Right ventricle myocardium inferior (tissue), 1 donor: ENCODE measurements at regions not wholly inside any gene's neighbourhood (a gene's known extent, or its start where the extent isn't known, plus 50 kb on each side); places are given as distances from the start of the nearest gene placed in this dataset.
A peak's percentile ranks its signal among the peaks of the same experiment; 100 is the strongest.

Source experiments
- ATAC-seq: fragments of 200-7000 bp; cut with Tn5 transposase; one replicate; pipeline ENCODE4 v1.9.1; 2020; ENCODE audit warnings: mild to moderate bottlenecking, moderate library complexity
- DNase-seq: peaks from one replicate; pipeline ENCODE4 v3.0.0; 2021; ENCODE audit errors: missing footprints
- intact Hi-C: fragments of 100-400 bp; cut with DNase I; formaldehyde crosslinking; loops from one replicate; pipeline ENCODE4 v1.11.0; 2022
- donor health status: DM: no; HTN: yes; CAD: no; lungs with severe emphysema.

GRCh38 chr18:6595666-6596065 is 133.8 kb upstream of the ARHGAP28 start:
- no peak for ATAC-seq
- no peak for DNase-seq
- intact Hi-C loops, result no loop called here

GRCh38 chr18:6598657-6599056 is 130.9 kb upstream of the ARHGAP28 start:
- ATAC-seq (no peak), DNase-seq (no peak)
- intact Hi-C loops, result no loop called here

GRCh38 chr18:6600667-6601167 is 128.8 kb upstream of the ARHGAP28 start:
- DNase-seq (no peak), ATAC-seq (no peak)
- intact Hi-C loops, result no loop called here

GRCh38 chr18:6601241-6601640 is 128.3 kb upstream of the ARHGAP28 start:
- DNase-seq, result no peak
- intact Hi-C loops, result no loop called here
- no peak for ATAC-seq

- ATAC-seq, result no peak
- DNase-seq, result no peak
- intact Hi-C loops, result no loop called here
These were observed 127.2 kb upstream of the ARHGAP28 start for GRCh38 chr18:6602365-6602764.

- intact Hi-C loops, result no loop called here
- DNase-seq (no peak), ATAC-seq (no peak)
These were observed 125.0 kb upstream of the ARHGAP28 start for GRCh38 chr18:6604573-6604941.

- DNase-seq (no peak), ATAC-seq (no peak)
- intact Hi-C loops, result no loop called here
These were observed 124.2 kb upstream of the ARHGAP28 start for GRCh38 chr18:6605115-6605869.

GRCh38 chr18:6606411-6607085 is 123.0 kb upstream of the ARHGAP28 start:
- intact Hi-C loops, result no loop called here
- no peak for ATAC-seq

GRCh38 chr18:6607343-6607742 is 122.2 kb upstream of the ARHGAP28 start:
- intact Hi-C loops, result no loop called here
- no peak for ATAC-seq
- DNase-seq, result no peak

More at GRCh38 chr18:6606411-6607085, 123.0 kb upstream of the ARHGAP28 start:
- DNase-seq, result no peak

GRCh38 chr18:6609666-6610264 is 119.8 kb upstream of the ARHGAP28 start:
- DNase-seq (no peak), ATAC-seq (no peak)
- intact Hi-C loops, result no loop called here

GRCh38 chr18:6610466-6610865 is 119.0 kb upstream of the ARHGAP28 start:
- ATAC-seq (peak; percentile 67), DNase-seq (no peak)
- intact Hi-C loops, result no loop called here

GRCh38 chr18:6613581-6613980 is 115.9 kb upstream of the ARHGAP28 start:
- DNase-seq (no peak), ATAC-seq (no peak)
- intact Hi-C loops, result no loop called here

- intact Hi-C loops, result no loop called here
- DNase-seq (no peak), ATAC-seq (no peak)
These were observed 114.6 kb upstream of the ARHGAP28 start for GRCh38 chr18:6614952-6615351.

- intact Hi-C loops, result no loop called here
- no peak for DNase-seq
- no peak for ATAC-seq
These were observed 112.5 kb upstream of the ARHGAP28 start for GRCh38 chr18:6616981-6617380.

GRCh38 chr18:6621437-6621836 is 108.1 kb upstream of the ARHGAP28 start:
- DNase-seq, result no peak
- no peak for ATAC-seq
- intact Hi-C loops, result no loop called here

- no peak for DNase-seq
- ATAC-seq, result no peak
- intact Hi-C loops, result no loop called here
These were observed 106.2 kb upstream of the ARHGAP28 start for GRCh38 chr18:6623278-6623677.

GRCh38 chr18:6624271-6624660 is 105.2 kb upstream of the ARHGAP28 start:
- DNase-seq (no peak), ATAC-seq (peak; percentile 34)
- intact Hi-C loops, result no loop called here

GRCh38 chr18:6624661-6625311 is 104.7 kb upstream of the ARHGAP28 start:
- DNase-seq (no peak), ATAC-seq (peak; percentile 50)
- intact Hi-C loops, result no loop called here

- ATAC-seq, result no peak
- no peak for DNase-seq
- intact Hi-C loops, result no loop called here
These were observed 104.0 kb upstream of the ARHGAP28 start for GRCh38 chr18:6625481-6625880.

- DNase-seq, result no peak
- ATAC-seq, result no peak
- intact Hi-C loops, result no loop called here
These were observed 103.1 kb upstream of the ARHGAP28 start for GRCh38 chr18:6626457-6626856.
